Adrenal gland (tissue), 5 donors: ENCODE measurements at regions not wholly inside any gene's neighbourhood (a gene's known extent, or its start where the extent isn't known, plus 50 kb on each side); places are given as distances from the start of the nearest gene placed in this dataset.

Experiments used
- CTCF ChIP-seq, 6 experiments: fragments of 450-650 bp in 4 of 6; fragments of 200-600 bp in 2 of 6; sonication (generic) in 1 of 6; IDR thresholded peaks; 1 replicate in 5 of 6; 2 replicates in 1 of 6; pipeline versions ENCODE4 v1.5.1 to v1.8.0; 2016 to 2021; ENCODE audit warnings: antibody characterized with exemption in 6 of 6, mild to moderate bottlenecking in 2 of 6, moderate library complexity in 1 of 6
- POLR2A ChIP-seq, 2 donors: fragments of 450-650 bp; IDR thresholded peaks; one replicate each; pipeline ENCODE4 v1.6.1; 2017; ENCODE audit warnings: antibody characterized with exemption in 2 of 2, mild to moderate bottlenecking in 2 of 2, moderate library complexity in 1 of 2
- donor health status: DM: no; HTN: no; CAD: no.

GRCh38 chr20:4471221-4471620, 215.0 kb upstream of the PRNP start:
- no peak for TF ChIP-seq CTCF (IDR thresholded peaks at IDR 0.05)
- TF ChIP-seq POLR2A (IDR thresholded peaks at IDR 0.05) = no peak
